GM21447 (cell line): ENCODE measurements at regions not wholly inside any gene's neighbourhood (a gene's known extent, or its start where the extent isn't known, plus 50 kb on each side); places are given as distances from the start of the nearest gene placed in this dataset.

ENCODE experiments used
- ATAC-seq: cut with Tn5 transposase; IDR thresholded peaks from one replicate; pipeline ENCODE4 v1.9.1; 2021; ENCODE audit not compliant: unreplicated experiment

- ATAC-seq, result no peak
These were observed 70.4 kb downstream of the RCN1 start for GRCh38 chr11:32161293-32161692.

- ATAC-seq, result no peak
These were observed 71.5 kb downstream of the RCN1 start for GRCh38 chr11:32162351-32162750.

- ATAC-seq, result no peak
These were observed 72.0 kb downstream of the RCN1 start for GRCh38 chr11:32162906-32163305.

GRCh38 chr11:32163557-32163956, 72.7 kb downstream of the RCN1 start:
- ATAC-seq, result no peak

GRCh38 chr11:32164836-32165235, 74.0 kb downstream of the RCN1 start:
- ATAC-seq, result no peak

- no peak for ATAC-seq
These were observed 78.0 kb downstream of the RCN1 start for GRCh38 chr11:32168924-32169323.

- ATAC-seq, result no peak
These were observed 80.6 kb downstream of the RCN1 start for GRCh38 chr11:32171445-32171844.

GRCh38 chr11:32172041-32172847, 81.4 kb downstream of the RCN1 start:
- ATAC-seq, result no peak

- ATAC-seq, result peak; percentile 56
These were observed 82.3 kb downstream of the RCN1 start for GRCh38 chr11:32172848-32173834.

- no peak for ATAC-seq
These were observed 83.1 kb downstream of the RCN1 start for GRCh38 chr11:32173977-32174376.

- peak; percentile 77 for ATAC-seq
These were observed 85.5 kb downstream of the RCN1 start for GRCh38 chr11:32176223-32176934.

GRCh38 chr11:32178692-32179091, 87.8 kb downstream of the RCN1 start:
- no peak for ATAC-seq

GRCh38 chr11:32183512-32183911, 92.6 kb downstream of the RCN1 start:
- ATAC-seq, result no peak

- peak; percentile 24 for ATAC-seq
These were observed 93.3 kb downstream of the RCN1 start for GRCh38 chr11:32184041-32184722.

- ATAC-seq, result peak; percentile 85
These were observed 94.0 kb downstream of the RCN1 start for GRCh38 chr11:32184723-32185376.

GRCh38 chr11:32186118-32186517, 95.2 kb downstream of the RCN1 start:
- no peak for ATAC-seq

- no peak for ATAC-seq
These were observed 96.2 kb downstream of the RCN1 start for GRCh38 chr11:32187111-32187510.

- no peak for ATAC-seq
These were observed 97.9 kb downstream of the RCN1 start for GRCh38 chr11:32188785-32189184.

- ATAC-seq, result no peak
These were observed 105.3 kb downstream of the RCN1 start for GRCh38 chr11:32196137-32196536.

GRCh38 chr11:32198053-32198452, 107.2 kb downstream of the RCN1 start:
- ATAC-seq, result no peak
